ENCODE measurements at regions not wholly inside any gene's neighbourhood (a gene's known extent, or its start where the extent isn't known, plus 50 kb on each side); places are given as distances from the start of the nearest gene placed in this dataset.

DNA sequence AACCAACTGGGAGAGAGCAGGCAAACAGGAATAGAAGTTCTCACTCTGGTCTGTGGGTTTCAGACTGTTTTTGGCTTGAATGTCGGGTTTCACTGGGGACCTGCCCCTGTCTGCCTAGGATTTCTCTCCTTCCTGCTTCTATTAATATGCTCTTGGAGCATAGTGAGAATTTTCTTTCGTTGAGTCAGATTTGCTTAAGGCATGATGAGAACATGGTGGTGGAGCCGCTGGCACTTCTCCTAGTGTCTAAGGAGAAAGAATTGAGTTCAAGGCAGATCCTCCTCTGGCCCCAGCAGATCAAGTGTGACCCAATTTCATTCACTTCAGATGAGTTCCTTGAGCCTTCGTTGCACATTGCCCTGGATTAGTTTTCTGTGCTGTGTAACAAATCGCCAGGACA lies 103.9 kb upstream of the HS6ST1 start:
- TF ChIP-seq, protein P1, sequence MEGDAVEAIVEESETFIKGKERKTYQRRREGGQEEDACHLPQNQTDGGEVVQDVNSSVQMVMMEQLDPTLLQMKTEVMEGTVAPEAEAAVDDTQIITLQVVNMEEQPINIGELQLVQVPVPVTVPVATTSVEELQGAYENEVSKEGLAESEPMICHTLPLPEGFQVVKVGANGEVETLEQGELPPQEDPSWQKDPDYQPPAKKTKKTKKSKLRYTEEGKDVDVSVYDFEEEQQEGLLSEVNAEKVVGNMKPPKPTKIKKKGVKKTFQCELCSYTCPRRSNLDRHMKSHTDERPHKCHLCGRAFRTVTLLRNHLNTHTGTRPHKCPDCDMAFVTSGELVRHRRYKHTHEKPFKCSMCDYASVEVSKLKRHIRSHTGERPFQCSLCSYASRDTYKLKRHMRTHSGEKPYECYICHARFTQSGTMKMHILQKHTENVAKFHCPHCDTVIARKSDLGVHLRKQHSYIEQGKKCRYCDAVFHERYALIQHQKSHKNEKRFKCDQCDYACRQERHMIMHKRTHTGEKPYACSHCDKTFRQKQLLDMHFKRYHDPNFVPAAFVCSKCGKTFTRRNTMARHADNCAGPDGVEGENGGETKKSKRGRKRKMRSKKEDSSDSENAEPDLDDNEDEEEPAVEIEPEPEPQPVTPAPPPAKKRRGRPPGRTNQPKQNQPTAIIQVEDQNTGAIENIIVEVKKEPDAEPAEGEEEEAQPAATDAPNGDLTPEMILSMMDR (IDR thresholded peaks at IDR 0.05), result no peak
- no peak for TF ChIP-seq POLR2A (IDR thresholded peaks at IDR 0.05)

Data from testis (tissue), 2 donors.